OCI-LY3 (cell line): ENCODE measurements at regions not wholly inside any gene's neighbourhood (a gene's known extent, or its start where the extent isn't known, plus 50 kb on each side); places are given as distances from the start of the nearest gene placed in this dataset.

Experiments used
- H2AFZ ChIP-seq: fragments of 200-600, 300-600 bp; shearing (Covaris generic); 2 replicates; pipeline ENCODE4 v1.6.0; 2014; ENCODE audit warnings: antibody characterized with exemption, low read depth, low read length
- H3K27ac ChIP-seq: fragments of 200-600, 300-600 bp; sonication (generic); 2 replicates; pipeline ENCODE4 v1.5.1; 2014; ENCODE audit warnings: mild to moderate bottlenecking, low read length, moderate library complexity, mixed read lengths
- H3K27me3 ChIP-seq: fragments of 200-600, 300-600 bp; sonication (generic); 2 replicates; pipeline ENCODE4 v1.6.1; 2014; ENCODE audit warnings: low read depth, low read length, mixed read lengths
- H3K36me3 ChIP-seq: fragments of 200-600, 300-600 bp; sonication (generic); replicated peaks from 2 replicates; pipeline ENCODE3; 2014; ENCODE audit warnings: low read depth, low read length, mixed read lengths
- H3K4me1 ChIP-seq: fragments of 300-600, 200-600 bp; sonication (generic); 2 replicates; pipeline ENCODE4 v1.6.1; 2014; ENCODE audit warnings: low read length, mixed read lengths
- H3K4me2 ChIP-seq: fragments of 200-600, 300-600 bp; sonication (generic); 2 replicates; pipeline ENCODE4 v1.6.1; 2014; ENCODE audit warnings: low read length, mixed read lengths
- H3K4me3 ChIP-seq: fragments of 300-600, 200-600 bp; sonication (generic); 2 replicates; pipeline ENCODE4 v1.5.1; 2014; ENCODE audit warnings: antibody characterized with exemption, mild to moderate bottlenecking, low read length, moderate library complexity
- H3K79me2 ChIP-seq: fragments of 300-600, 200-600 bp; shearing (Covaris generic); 2 replicates; pipeline ENCODE4 v1.6.1; 2014; ENCODE audit warnings: mild to moderate bottlenecking, low read length, mixed read lengths
- H3K9ac ChIP-seq: fragments of 300-600, 200-600 bp; shearing (Covaris generic); 2 replicates; pipeline ENCODE4 v1.6.0; 2014; ENCODE audit warnings: mild to moderate bottlenecking, low read length, moderate library complexity
- H3K9me3 ChIP-seq: fragments of 200-600, 300-600 bp; shearing (Covaris generic); 2 replicates; pipeline ENCODE4 v1.6.1; 2014; ENCODE audit warnings: low read length, mixed read lengths; ENCODE audit not compliant: insufficient read depth
- H4K20me1 ChIP-seq: fragments of 200-600, 300-600 bp; sonication (generic); 2 replicates; pipeline ENCODE4 v1.6.1; 2016; ENCODE audit warnings: low read length, mixed read lengths; ENCODE audit not compliant: insufficient read depth
- EZH2phosphoT487 ChIP-seq: fragments of 200-600 bp; shearing (Covaris generic); IDR thresholded peaks from 2 replicates; pipeline ENCODE4 v1.6.1; 2018; ENCODE audit warnings: antibody characterized with exemption, mixed run types, low read depth
- TF ChIP-seq, protein P1 (sequence below): fragments of 200-600, 300-600 bp; sonication (generic); IDR thresholded peaks from 2 replicates; pipeline ENCODE4 v1.5.1; 2014; ENCODE audit warnings: antibody characterized with exemption, low read length, low read depth

DNA sequence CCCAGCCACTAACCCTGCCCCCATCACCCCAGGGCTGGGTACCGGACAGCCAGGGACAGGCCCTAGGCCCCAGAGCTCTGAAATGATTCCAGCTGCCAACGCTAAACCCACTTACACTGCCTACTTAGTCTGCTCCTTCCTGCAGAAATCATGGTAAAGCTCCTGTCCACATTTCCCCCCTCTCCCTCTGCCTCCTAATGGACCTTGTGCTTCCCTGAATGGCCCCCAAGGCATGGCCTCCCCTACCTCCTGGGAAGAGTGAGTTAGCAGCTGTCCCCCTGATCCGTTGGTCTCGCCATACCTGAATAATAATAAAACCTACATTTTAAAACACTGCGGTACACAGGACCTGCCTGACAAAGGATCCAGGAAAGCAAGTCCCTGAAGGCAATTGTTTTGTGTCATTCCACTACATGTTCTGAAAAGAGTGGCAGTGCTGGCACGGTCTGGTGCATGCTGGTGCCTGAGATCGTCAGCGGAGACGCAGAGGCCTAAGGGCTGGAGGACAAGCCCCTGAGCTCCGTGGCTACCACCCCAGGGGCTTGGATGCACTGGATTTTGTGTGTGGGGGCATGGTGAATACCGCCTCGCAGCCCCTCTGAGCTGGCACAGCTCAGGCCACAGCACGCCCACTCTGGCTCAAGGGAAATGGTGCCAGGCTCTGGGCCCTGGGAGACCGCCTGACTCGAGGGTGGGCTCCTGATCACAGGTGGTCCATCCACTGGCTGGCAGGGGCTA lies 186.3 kb downstream of the CTTN start:
- no peak overlapping the region for H3K4me3 ChIP-seq
- TF ChIP-seq EZH2phosphoT487, result no peak
- TF ChIP-seq, protein P1, sequence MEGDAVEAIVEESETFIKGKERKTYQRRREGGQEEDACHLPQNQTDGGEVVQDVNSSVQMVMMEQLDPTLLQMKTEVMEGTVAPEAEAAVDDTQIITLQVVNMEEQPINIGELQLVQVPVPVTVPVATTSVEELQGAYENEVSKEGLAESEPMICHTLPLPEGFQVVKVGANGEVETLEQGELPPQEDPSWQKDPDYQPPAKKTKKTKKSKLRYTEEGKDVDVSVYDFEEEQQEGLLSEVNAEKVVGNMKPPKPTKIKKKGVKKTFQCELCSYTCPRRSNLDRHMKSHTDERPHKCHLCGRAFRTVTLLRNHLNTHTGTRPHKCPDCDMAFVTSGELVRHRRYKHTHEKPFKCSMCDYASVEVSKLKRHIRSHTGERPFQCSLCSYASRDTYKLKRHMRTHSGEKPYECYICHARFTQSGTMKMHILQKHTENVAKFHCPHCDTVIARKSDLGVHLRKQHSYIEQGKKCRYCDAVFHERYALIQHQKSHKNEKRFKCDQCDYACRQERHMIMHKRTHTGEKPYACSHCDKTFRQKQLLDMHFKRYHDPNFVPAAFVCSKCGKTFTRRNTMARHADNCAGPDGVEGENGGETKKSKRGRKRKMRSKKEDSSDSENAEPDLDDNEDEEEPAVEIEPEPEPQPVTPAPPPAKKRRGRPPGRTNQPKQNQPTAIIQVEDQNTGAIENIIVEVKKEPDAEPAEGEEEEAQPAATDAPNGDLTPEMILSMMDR, result no peak
- no peaks in the 10 kb centered on the region for H3K4me1 ChIP-seq
- no peak overlapping the region for H3K9ac ChIP-seq
- no peak overlapping the region for H3K27ac ChIP-seq
- H3K36me3 ChIP-seq, result no peaks in the 10 kb centered on the region
- H3K4me2 ChIP-seq, result no peak overlapping the region
- no peaks in the 10 kb centered on the region for H3K9me3 ChIP-seq
- no peaks in the 10 kb centered on the region for H3K79me2 ChIP-seq
- H3K27me3 ChIP-seq, result peaks cover 3% of the 10 kb centered on the region; the same call in 1 of the 2 replicates
- no peak overlapping the region for H2AFZ ChIP-seq
- no peaks in the 10 kb centered on the region; the same call in none of the 2 replicates for H4K20me1 ChIP-seq

DNA sequence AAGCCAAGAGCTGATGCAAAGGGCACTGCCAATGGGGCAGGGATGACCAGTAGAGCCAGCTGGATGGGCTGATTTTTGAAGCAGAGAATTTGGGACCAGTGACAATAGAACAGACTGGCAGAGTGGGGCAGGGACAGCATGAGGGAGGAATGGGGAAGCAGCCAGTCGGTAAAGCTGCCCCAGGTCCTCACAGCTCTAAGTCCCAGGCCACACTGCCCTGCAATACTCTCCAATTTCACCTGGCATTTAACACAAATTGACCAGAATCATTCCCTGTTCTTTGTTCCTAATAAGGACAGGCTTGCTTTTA lies 186.9 kb downstream of the CTTN start:
- Histone ChIP-seq H4K20me1 (no peaks in the 10 kb centered on the region; the same call in none of the 2 replicates), H3K4me3 (no peak overlapping the region), H3K27ac (no peak overlapping the region), H3K36me3 (no peaks in the 10 kb centered on the region), H3K79me2 (no peaks in the 10 kb centered on the region), H3K4me2 (no peak overlapping the region), H3K4me1 (no peaks in the 10 kb centered on the region), H3K9me3 (no peaks in the 10 kb centered on the region), H3K9ac (no peak overlapping the region), H3K27me3 (peaks cover 3% of the 10 kb centered on the region; the same call in 1 of the 2 replicates), H2AFZ (no peak overlapping the region)
- TF ChIP-seq, protein P1, result no peak
- TF ChIP-seq EZH2phosphoT487, result no peak

DNA sequence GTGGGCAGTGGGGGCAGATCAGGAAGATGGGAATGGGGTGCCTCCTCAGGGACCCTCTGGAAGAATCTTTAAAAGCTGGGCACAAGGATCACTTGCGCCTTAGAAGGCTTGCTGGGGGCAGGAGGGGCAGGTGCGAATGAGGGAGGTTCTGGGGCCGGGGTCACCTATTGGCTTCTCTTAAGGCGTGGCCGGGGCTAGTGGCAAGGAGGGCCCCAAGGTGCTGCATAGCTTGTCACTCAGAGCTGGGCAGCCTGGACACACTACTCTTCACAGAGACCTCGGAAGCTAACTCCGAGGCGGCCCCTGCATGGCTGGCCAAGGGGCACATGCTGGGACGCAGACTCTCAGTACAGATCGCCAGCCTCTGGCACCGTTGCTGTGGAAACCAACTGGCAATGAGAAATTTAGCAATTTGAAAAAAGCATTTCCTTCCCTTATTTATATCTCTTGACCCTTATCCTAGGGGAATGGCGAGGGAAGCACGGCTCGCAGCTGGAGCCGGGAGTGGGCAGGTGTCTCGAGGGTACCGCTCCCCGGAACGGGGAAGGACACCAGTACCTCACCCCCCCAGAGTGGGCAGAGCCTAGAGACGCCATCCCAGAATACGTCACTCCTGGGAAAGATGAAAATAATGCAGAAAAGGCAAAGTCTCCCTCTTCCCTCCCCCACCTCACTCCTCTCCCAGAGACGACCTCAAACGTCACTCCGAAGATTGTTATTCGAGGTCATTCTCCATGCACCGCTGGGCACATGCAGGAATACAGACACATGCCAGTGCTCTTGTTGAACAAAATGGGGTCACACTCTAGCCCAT lies 188.1 kb downstream of the CTTN start:
- Histone ChIP-seq H3K79me2 (no peaks in the 10 kb centered on the region), H2AFZ (no peak overlapping the region), H3K4me3 (no peak overlapping the region), H3K27ac (no peak overlapping the region), H3K4me2 (no peak overlapping the region), H4K20me1 (no peaks in the 10 kb centered on the region), H3K9ac (no peak overlapping the region), H3K27me3 (peaks cover 9% of the 10 kb centered on the region; the same call in 1 of the 2 replicates), H3K9me3 (no peaks in the 10 kb centered on the region), H3K4me1 (no peaks in the 10 kb centered on the region), H3K36me3 (no peaks in the 10 kb centered on the region)
- no peak for TF ChIP-seq EZH2phosphoT487
- TF ChIP-seq, protein P1, result no peak

DNA sequence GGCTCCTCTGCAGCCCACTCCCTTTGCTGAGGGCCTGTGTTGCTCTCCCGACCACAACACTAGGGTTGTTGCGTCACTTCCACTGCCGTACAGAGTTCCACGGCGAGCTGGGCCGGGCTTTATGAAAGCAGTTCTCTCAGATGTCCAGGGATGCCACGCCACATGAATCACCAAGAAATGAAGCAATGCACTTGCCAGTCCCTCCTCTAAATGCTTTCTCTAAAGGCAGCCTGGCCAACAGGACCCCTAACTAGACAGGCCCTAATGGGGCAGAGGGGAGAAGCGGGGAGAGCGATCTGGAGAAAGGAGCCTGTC lies 188.7 kb downstream of the CTTN start:
- no peaks in the 10 kb centered on the region for H3K36me3 ChIP-seq
- H3K9ac ChIP-seq, result no peak overlapping the region
- H2AFZ ChIP-seq, result no peak overlapping the region
- no peak overlapping the region for H3K4me3 ChIP-seq
- TF ChIP-seq, protein P1, result no peak
- no peak for TF ChIP-seq EZH2phosphoT487
- no peaks in the 10 kb centered on the region for H3K9me3 ChIP-seq
- H3K27me3 ChIP-seq, result peaks cover 9% of the 10 kb centered on the region; the same call in 1 of the 2 replicates
- no peaks in the 10 kb centered on the region for H3K4me1 ChIP-seq
- no peak overlapping the region for H3K27ac ChIP-seq
- no peaks in the 10 kb centered on the region for H3K79me2 ChIP-seq
- H4K20me1 ChIP-seq, result no peaks in the 10 kb centered on the region
- H3K4me2 ChIP-seq, result no peak overlapping the region
